DMS79 (cell line): ENCODE measurements at regions not wholly inside any gene's neighbourhood (a gene's known extent, or its start where the extent isn't known, plus 50 kb on each side); places are given as distances from the start of the nearest gene placed in this dataset.

ENCODE experiments used
- DNase-seq: peaks from one replicate; lab custom pipeline; 2025; lab: John Stamatoyannopoulos, UW

GRCh38 chr18:69216321-69216720, 184.4 kb upstream of the DOK6 start:
- DNase-seq, result peak; percentile 11

GRCh38 chr18:69217196-69218000, 183.3 kb upstream of the DOK6 start:
- peak; percentile 65 for DNase-seq

- DNase-seq, result no peak
Measured at GRCh38 chr18:69220529-69220928, 180.2 kb upstream of the DOK6 start.

- no peak for DNase-seq
Measured at GRCh38 chr18:69222089-69222488, 178.6 kb upstream of the DOK6 start.

GRCh38 chr18:69226971-69227370, 173.7 kb upstream of the DOK6 start:
- no peak for DNase-seq

- no peak for DNase-seq
Measured at GRCh38 chr18:69230204-69230603, 170.5 kb upstream of the DOK6 start.

GRCh38 chr18:69233465-69234054, 167.1 kb upstream of the DOK6 start:
- DNase-seq, result no peak

- no peak for DNase-seq
Measured at GRCh38 chr18:69239849-69240674, 160.6 kb upstream of the DOK6 start.

GRCh38 chr18:69246027-69246426, 154.7 kb upstream of the DOK6 start:
- DNase-seq, result no peak

GRCh38 chr18:69250305-69251151, 150.2 kb upstream of the DOK6 start:
- DNase-seq, result no peak

GRCh38 chr18:69257861-69258458, 142.7 kb upstream of the DOK6 start:
- no peak for DNase-seq

GRCh38 chr18:69259282-69259681, 141.4 kb upstream of the DOK6 start:
- no peak for DNase-seq

GRCh38 chr18:69261406-69261805, 139.3 kb upstream of the DOK6 start:
- no peak for DNase-seq

- no peak for DNase-seq
Measured at GRCh38 chr18:69265656-69266055, 135.0 kb upstream of the DOK6 start.

GRCh38 chr18:69267895-69268294, 132.8 kb upstream of the DOK6 start:
- no peak for DNase-seq

- DNase-seq, result no peak
Measured at GRCh38 chr18:69282371-69282770, 118.3 kb upstream of the DOK6 start.

- no peak for DNase-seq
Measured at GRCh38 chr18:69291044-69291443, 109.6 kb upstream of the DOK6 start.

GRCh38 chr18:69291755-69292154, 108.9 kb upstream of the DOK6 start:
- no peak for DNase-seq

GRCh38 chr18:69300185-69300584, 100.5 kb upstream of the DOK6 start:
- DNase-seq, result no peak

GRCh38 chr18:69308619-69309018, 92.1 kb upstream of the DOK6 start:
- DNase-seq, result no peak

- DNase-seq, result no peak
Measured at GRCh38 chr18:69326094-69326493, 74.6 kb upstream of the DOK6 start.

GRCh38 chr18:69328086-69328485, 72.6 kb upstream of the DOK6 start:
- DNase-seq, result no peak
